ENCODE measurements at regions not wholly inside any gene's neighbourhood (a gene's known extent, or its start where the extent isn't known, plus 50 kb on each side); places are given as distances from the start of the nearest gene placed in this dataset.

- TF ChIP-seq, protein P1, sequence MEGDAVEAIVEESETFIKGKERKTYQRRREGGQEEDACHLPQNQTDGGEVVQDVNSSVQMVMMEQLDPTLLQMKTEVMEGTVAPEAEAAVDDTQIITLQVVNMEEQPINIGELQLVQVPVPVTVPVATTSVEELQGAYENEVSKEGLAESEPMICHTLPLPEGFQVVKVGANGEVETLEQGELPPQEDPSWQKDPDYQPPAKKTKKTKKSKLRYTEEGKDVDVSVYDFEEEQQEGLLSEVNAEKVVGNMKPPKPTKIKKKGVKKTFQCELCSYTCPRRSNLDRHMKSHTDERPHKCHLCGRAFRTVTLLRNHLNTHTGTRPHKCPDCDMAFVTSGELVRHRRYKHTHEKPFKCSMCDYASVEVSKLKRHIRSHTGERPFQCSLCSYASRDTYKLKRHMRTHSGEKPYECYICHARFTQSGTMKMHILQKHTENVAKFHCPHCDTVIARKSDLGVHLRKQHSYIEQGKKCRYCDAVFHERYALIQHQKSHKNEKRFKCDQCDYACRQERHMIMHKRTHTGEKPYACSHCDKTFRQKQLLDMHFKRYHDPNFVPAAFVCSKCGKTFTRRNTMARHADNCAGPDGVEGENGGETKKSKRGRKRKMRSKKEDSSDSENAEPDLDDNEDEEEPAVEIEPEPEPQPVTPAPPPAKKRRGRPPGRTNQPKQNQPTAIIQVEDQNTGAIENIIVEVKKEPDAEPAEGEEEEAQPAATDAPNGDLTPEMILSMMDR (conservative IDR thresholded peaks at IDR 0.05; ENCODE audit: low read depth, low read length), result no peak
- TF ChIP-seq FOS (IDR thresholded peaks at IDR 0.05; ENCODE audit: low read depth, low read length) (no peak), BHLHE40 (IDR thresholded peaks at IDR 0.05; ENCODE audit: low read depth, low read length) (no peak)
Observed at GRCh38 chr11:122201106-122201505, 85.1 kb upstream of the BLID start.
